Uterus (tissue), 2 donors: ENCODE measurements at regions not wholly inside any gene's neighbourhood (a gene's known extent, or its start where the extent isn't known, plus 50 kb on each side); places are given as distances from the start of the nearest gene placed in this dataset.

Source experiments
- POLR2A ChIP-seq, 2 donors: fragments of 450-650 bp; IDR thresholded peaks; one replicate each; pipeline ENCODE4 v1.6.1; 2016; ENCODE audit warnings: antibody characterized with exemption in 2 of 2, mild to moderate bottlenecking in 1 of 2, moderate library complexity in 1 of 2
- TF ChIP-seq, protein P1 (sequence below), 4 experiments: fragments of 200-600 bp in 2 of 4; fragments of 450-650 bp in 2 of 4; sonication (generic) in 2 of 4; IDR thresholded peaks; one replicate each; pipeline ENCODE4 v1.5.1; 2016 to 2019; ENCODE audit warnings: antibody characterized with exemption in 4 of 4, mild to moderate bottlenecking in 2 of 4, moderate library complexity in 1 of 4

DNA sequence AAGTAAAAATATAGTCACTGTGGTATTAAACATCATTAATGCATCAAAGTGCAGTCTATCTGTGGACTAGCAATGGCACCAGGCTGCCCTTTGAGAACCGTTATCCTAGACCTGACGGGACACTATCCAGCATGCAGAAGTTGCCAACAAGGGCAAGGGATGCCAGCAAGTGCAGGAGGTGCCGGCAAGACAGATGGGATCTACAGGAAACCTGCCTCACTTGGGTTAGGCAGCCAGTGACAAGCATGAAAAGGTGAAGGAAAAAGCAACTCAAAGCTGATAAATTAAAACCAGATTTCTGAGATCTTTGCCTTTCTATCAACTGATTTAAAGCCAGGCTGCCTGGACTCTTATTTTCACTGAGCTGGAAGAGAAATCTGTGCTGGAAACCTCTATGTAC is 315.2 kb upstream of the PDE4D start:
- TF ChIP-seq, protein P1, sequence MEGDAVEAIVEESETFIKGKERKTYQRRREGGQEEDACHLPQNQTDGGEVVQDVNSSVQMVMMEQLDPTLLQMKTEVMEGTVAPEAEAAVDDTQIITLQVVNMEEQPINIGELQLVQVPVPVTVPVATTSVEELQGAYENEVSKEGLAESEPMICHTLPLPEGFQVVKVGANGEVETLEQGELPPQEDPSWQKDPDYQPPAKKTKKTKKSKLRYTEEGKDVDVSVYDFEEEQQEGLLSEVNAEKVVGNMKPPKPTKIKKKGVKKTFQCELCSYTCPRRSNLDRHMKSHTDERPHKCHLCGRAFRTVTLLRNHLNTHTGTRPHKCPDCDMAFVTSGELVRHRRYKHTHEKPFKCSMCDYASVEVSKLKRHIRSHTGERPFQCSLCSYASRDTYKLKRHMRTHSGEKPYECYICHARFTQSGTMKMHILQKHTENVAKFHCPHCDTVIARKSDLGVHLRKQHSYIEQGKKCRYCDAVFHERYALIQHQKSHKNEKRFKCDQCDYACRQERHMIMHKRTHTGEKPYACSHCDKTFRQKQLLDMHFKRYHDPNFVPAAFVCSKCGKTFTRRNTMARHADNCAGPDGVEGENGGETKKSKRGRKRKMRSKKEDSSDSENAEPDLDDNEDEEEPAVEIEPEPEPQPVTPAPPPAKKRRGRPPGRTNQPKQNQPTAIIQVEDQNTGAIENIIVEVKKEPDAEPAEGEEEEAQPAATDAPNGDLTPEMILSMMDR (IDR thresholded peaks at IDR 0.05), result no peak
- TF ChIP-seq POLR2A (IDR thresholded peaks at IDR 0.05), result no peak
